Calu3 (cell line): ENCODE measurements at regions not wholly inside any gene's neighbourhood (a gene's known extent, or its start where the extent isn't known, plus 50 kb on each side); places are given as distances from the start of the nearest gene placed in this dataset.

Experiments used
- BruUV-seq: library from RNA; stranded (reverse); fragments of 400-500 nt; replicated peaks from 2 replicates; lab custom pipeline; 2021; lab: Mats Ljungman, UMichigan
- CTCF ChIA-PET: fragments of 300-600 bp; sonication (Branson Sonifier 250); formaldehyde crosslinking; loops from one replicate; lab custom pipeline; 2022; ENCODE audit warnings: antibody characterized with exemption; lab: Charles Lee
- DNase-seq: peaks from one replicate; pipeline ENCODE4 v3.0.0; 2022
- H3K27ac Mint-ChIP-seq: one replicate; pipeline ENCODE4 v1.8.0; 2022; ENCODE audit warnings: mixed read lengths; ENCODE audit not compliant: unreplicated experiment
- H3K27me3 Mint-ChIP-seq: one replicate; pipeline ENCODE4 v1.8.0; 2022; ENCODE audit warnings: mixed read lengths; ENCODE audit not compliant: unreplicated experiment
- H3K36me3 Mint-ChIP-seq: one replicate; pipeline ENCODE4 v1.8.0; 2022; ENCODE audit warnings: mild to moderate bottlenecking, moderate library complexity, mixed read lengths; ENCODE audit not compliant: insufficient read depth, unreplicated experiment
- H3K4me1 Mint-ChIP-seq: one replicate; pipeline ENCODE4 v1.8.0; 2022; ENCODE audit warnings: mild to moderate bottlenecking, low read depth, mixed read lengths; ENCODE audit not compliant: unreplicated experiment
- H3K4me3 Mint-ChIP-seq: one replicate; pipeline ENCODE4 v1.8.0; 2022; ENCODE audit warnings: mild to moderate bottlenecking, low read depth, moderate library complexity, mixed read lengths; ENCODE audit not compliant: unreplicated experiment
- H3K9me3 Mint-ChIP-seq: one replicate; pipeline ENCODE4 v1.8.0; 2022; ENCODE audit warnings: low read depth, mixed read lengths; ENCODE audit not compliant: unreplicated experiment
- intact Hi-C: fragments of 100-400 bp; cut with micrococcal nuclease; formaldehyde crosslinking; loops from one replicate; pipeline ENCODE4 v1.10.0; 2022; ENCODE audit not compliant: unreplicated experiment
- TF ChIP-seq, protein P1 (sequence below): fragments of 200-600 bp; IDR thresholded peaks from one replicate; pipeline ENCODE4 v1.8.0; 2022; ENCODE audit warnings: antibody characterized with exemption; ENCODE audit not compliant: unreplicated experiment

GRCh38 chr5:6825678-6826244 is 112.5 kb downstream of the TENT4A start:
- Mint-ChIP-seq H3K9me3 (peaks cover 4% of the 10 kb centered on the region), H3K27me3 (peaks cover 53% of the 10 kb centered on the region), H3K4me3 (no peak overlapping the region), H3K36me3 (peaks cover 6% of the 10 kb centered on the region), H3K27ac (no peak overlapping the region), H3K4me1 (peaks cover 12% of the 10 kb centered on the region)
- CTCF ChIA-PET, result no interaction called here
- intact Hi-C loops, result loop anchor here (10.0 kb wide), 2 partner anchors 79 to 249 kb away; no protein-coding TSS in a partner anchor
- DNase-seq, result no peak
- no TSS peak for BruUV-seq
- TF ChIP-seq, protein P1, sequence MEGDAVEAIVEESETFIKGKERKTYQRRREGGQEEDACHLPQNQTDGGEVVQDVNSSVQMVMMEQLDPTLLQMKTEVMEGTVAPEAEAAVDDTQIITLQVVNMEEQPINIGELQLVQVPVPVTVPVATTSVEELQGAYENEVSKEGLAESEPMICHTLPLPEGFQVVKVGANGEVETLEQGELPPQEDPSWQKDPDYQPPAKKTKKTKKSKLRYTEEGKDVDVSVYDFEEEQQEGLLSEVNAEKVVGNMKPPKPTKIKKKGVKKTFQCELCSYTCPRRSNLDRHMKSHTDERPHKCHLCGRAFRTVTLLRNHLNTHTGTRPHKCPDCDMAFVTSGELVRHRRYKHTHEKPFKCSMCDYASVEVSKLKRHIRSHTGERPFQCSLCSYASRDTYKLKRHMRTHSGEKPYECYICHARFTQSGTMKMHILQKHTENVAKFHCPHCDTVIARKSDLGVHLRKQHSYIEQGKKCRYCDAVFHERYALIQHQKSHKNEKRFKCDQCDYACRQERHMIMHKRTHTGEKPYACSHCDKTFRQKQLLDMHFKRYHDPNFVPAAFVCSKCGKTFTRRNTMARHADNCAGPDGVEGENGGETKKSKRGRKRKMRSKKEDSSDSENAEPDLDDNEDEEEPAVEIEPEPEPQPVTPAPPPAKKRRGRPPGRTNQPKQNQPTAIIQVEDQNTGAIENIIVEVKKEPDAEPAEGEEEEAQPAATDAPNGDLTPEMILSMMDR, result no peak

DNA sequence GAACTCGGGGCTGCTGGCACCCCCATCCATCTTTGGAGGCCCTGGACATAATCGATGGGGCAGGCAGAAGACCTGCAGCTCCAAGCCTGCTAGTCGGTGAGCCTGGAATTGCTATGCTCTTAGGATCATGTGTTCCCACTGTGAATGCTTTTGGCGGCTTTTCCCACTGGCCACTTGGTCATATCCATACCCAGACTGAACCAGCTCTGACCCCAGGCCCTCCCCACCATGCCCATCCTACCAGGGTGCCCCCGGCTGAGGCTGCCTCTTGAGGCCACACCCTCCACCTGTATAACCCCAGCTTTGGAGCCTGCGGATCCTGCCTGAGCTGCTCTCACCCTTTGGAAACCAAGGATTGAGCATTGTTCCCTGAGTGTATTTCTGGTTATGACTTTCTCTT is 113.5 kb downstream of the TENT4A start:
- H3K27ac Mint-ChIP-seq, result no peak overlapping the region
- CTCF ChIA-PET, result interaction anchor here (0.6 kb wide), 1 partner anchor 83 kb away, joined by 3 read pairs; no protein-coding TSS in a partner anchor
- peaks cover 6% of the 10 kb centered on the region for H3K36me3 Mint-ChIP-seq
- DNase-seq, result no peak
- intact Hi-C loops, result loop anchor here (10.0 kb wide), 2 partner anchors 78 to 248 kb away; no protein-coding TSS in a partner anchor
- no TSS peak for BruUV-seq
- no peak overlapping the region for H3K4me3 Mint-ChIP-seq
- H3K27me3 Mint-ChIP-seq, result peaks cover 47% of the 10 kb centered on the region
- TF ChIP-seq, protein P1, result no peak
- H3K9me3 Mint-ChIP-seq, result peaks cover 6% of the 10 kb centered on the region
- H3K4me1 Mint-ChIP-seq, result peaks cover 12% of the 10 kb centered on the region

DNA sequence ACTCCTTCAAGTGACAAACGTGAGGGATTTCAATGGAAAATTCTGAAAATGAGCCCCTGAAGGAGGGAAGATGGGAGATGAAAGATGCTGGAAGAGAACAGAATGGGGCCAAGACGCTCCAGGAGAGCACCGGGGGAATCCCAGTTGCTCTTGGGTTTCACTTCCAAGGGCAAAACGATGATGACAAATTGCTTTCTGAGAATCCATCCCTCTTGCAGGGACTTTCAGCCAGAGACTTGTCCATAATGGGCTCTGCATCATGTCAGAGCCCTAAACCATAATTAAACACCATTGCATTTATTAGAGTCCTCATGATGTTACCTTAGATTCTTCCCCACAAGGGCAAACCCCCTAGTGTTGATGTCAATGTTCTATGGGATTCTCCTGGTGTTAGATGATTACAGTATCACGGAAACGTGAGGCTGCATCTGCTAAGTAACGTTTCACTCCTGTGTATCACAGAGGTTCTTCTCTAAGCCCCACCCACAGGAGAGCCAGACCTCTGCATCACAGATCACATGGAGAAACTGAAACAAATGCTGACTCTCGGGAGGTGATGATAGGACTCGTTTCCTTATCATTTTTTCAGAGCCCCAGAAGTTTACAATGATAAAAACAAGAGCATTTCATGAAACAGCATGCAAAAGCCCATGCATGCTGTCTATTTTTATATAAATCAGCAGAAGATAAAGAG is 114.4 kb downstream of the TENT4A start:
- no peak for DNase-seq
- H3K27ac Mint-ChIP-seq, result no peak overlapping the region
- peaks cover 38% of the 10 kb centered on the region for H3K27me3 Mint-ChIP-seq
- H3K9me3 Mint-ChIP-seq, result peaks cover 6% of the 10 kb centered on the region
- intact Hi-C loops, result loop anchor here (10.0 kb wide), 2 partner anchors 77 to 247 kb away; no protein-coding TSS in a partner anchor
- no peak overlapping the region for H3K4me3 Mint-ChIP-seq
- H3K36me3 Mint-ChIP-seq, result peaks cover 5% of the 10 kb centered on the region
- TF ChIP-seq, protein P1, result no peak
- BruUV-seq, result no TSS peak
- CTCF ChIA-PET, result interaction anchor here (0.6 kb wide), 1 partner anchor 312 kb away, joined by 3 read pairs; no protein-coding TSS in a partner anchor
- H3K4me1 Mint-ChIP-seq, result peaks cover 10% of the 10 kb centered on the region

DNA sequence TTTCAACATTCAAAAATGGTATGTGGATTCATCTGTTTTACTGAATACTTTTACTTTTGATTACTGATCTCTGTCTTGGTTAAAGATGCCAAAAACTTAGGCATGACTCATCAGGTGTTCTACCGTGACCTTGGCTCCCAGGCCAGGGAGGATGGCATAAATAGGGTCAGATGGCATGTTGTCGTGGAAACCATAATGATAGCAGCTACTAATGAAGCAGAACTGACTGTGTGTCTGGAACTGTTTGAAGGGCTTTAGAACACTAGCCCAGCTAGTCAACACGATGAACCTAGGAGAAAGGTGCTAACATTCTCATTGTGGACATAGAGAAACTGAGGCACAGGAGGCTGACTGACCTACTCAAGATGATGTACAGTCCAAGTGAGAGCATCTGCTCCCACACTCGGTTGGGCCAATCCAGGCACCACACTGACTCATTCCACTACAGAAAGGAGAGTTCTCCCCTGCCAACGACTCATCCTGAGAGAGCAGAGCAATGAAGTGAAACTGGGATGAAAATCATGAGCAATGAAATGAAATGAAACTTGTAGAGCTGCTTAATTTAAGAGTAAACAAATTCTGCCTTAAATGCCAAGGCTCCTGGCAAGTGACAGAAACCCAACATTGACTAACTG is 116.0 kb downstream of the TENT4A start:
- Mint-ChIP-seq H3K27ac (no peak overlapping the region), H3K4me3 (no peak overlapping the region), H3K36me3 (no peaks in the 10 kb centered on the region), H3K27me3 (peaks cover 22% of the 10 kb centered on the region), H3K9me3 (peaks cover 6% of the 10 kb centered on the region), H3K4me1 (no peaks in the 10 kb centered on the region)
- CTCF ChIA-PET, result interaction anchor here (0.5 kb wide), 1 partner anchor 76 kb away, joined by 4 read pairs; no protein-coding TSS in a partner anchor
- TF ChIP-seq, protein P1, result no peak
- BruUV-seq, result no TSS peak
- DNase-seq, result no peak
- intact Hi-C loops, result loop anchor here (10.0 kb wide), 2 partner anchors 76 to 246 kb away; no protein-coding TSS in a partner anchor
